HG03521 (cell line): ENCODE measurements at regions not wholly inside any gene's neighbourhood (a gene's known extent, or its start where the extent isn't known, plus 50 kb on each side); places are given as distances from the start of the nearest gene placed in this dataset.
"Not testable (repeated sequence)": the region's sequence is repeated elsewhere in the genome, so short reads cannot be mapped to it uniquely, and the experiment has no call there.

Experiments
- ATAC-seq: cut with Tn5 transposase; IDR thresholded peaks from one replicate; pipeline ENCODE4 v1.9.1; 2021; ENCODE audit warnings: mild to moderate bottlenecking, moderate library complexity; ENCODE audit not compliant: unreplicated experiment

GRCh38 chr12:65725376-65725775, 98.9 kb upstream of the HMGA2 start:
- no peak for ATAC-seq

GRCh38 chr12:65728455-65728847, 95.8 kb upstream of the HMGA2 start:
- no peak for ATAC-seq

GRCh38 chr12:65728848-65729793, 95.2 kb upstream of the HMGA2 start:
- no peak for ATAC-seq

- ATAC-seq, result no peak
Measured at GRCh38 chr12:65731771-65732170, 92.5 kb upstream of the HMGA2 start.

- ATAC-seq, result not testable (repeated sequence)
Measured at GRCh38 chr12:65733643-65734042, 90.6 kb upstream of the HMGA2 start.

- ATAC-seq, result no peak
Measured at GRCh38 chr12:65734226-65734625, 90.1 kb upstream of the HMGA2 start.

GRCh38 chr12:65739606-65740005, 84.7 kb upstream of the HMGA2 start:
- no peak for ATAC-seq

GRCh38 chr12:65740506-65740872, 83.8 kb upstream of the HMGA2 start:
- peak; percentile 14 for ATAC-seq

- ATAC-seq, result peak; percentile 79
Measured at GRCh38 chr12:65740873-65741600, 83.2 kb upstream of the HMGA2 start.

GRCh38 chr12:65741656-65742017, 82.6 kb upstream of the HMGA2 start:
- peak; percentile 17 for ATAC-seq

GRCh38 chr12:65742018-65743010, 82.0 kb upstream of the HMGA2 start:
- ATAC-seq, result peak; percentile 25

- ATAC-seq, result not testable (repeated sequence)
Measured at GRCh38 chr12:65744236-65744840, 79.9 kb upstream of the HMGA2 start.

- no peak for ATAC-seq
Measured at GRCh38 chr12:65747338-65747737, 76.9 kb upstream of the HMGA2 start.

- no peak for ATAC-seq
Measured at GRCh38 chr12:65748332-65748731, 76.0 kb upstream of the HMGA2 start.

GRCh38 chr12:65754290-65754689, 70.0 kb upstream of the HMGA2 start:
- no peak for ATAC-seq

GRCh38 chr12:65754744-65755595, 69.3 kb upstream of the HMGA2 start:
- no peak for ATAC-seq

GRCh38 chr12:65755596-65755978, 68.7 kb upstream of the HMGA2 start:
- no peak for ATAC-seq

- no peak for ATAC-seq
Measured at GRCh38 chr12:65756267-65756666, 68.0 kb upstream of the HMGA2 start.

GRCh38 chr12:65756956-65757511, 67.2 kb upstream of the HMGA2 start:
- ATAC-seq, result peak; percentile 88
